ENCODE measurements at regions not wholly inside any gene's neighbourhood (a gene's known extent, or its start where the extent isn't known, plus 50 kb on each side); places are given as distances from the start of the nearest gene placed in this dataset.

GRCh38 chr14:37970696-37971095, 237.0 kb upstream of the SSTR1 start:
- no peak for TF ChIP-seq FOXM1 (IDR thresholded peaks at IDR 0.05; ENCODE audit: borderline replicate concordance)
- TF ChIP-seq TARDBP (IDR thresholded peaks at IDR 0.05), result no peak
- TF ChIP-seq BHLHE40 (IDR thresholded peaks at IDR 0.05; ENCODE audit: borderline replicate concordance), result no peak
- no peak for TF ChIP-seq SP1 (IDR thresholded peaks at IDR 0.05)
- no peak for TF ChIP-seq SUZ12 (IDR thresholded peaks at IDR 0.05)
- TF ChIP-seq FOXA1 (IDR thresholded peaks at IDR 0.05), result no peak
- TF ChIP-seq ZNF384 (IDR thresholded peaks at IDR 0.05), result no peak
- TF ChIP-seq ARNT (IDR thresholded peaks at IDR 0.05), result no peak
- TF ChIP-seq LEF1 (IDR thresholded peaks at IDR 0.05; ENCODE audit: borderline replicate concordance), result no peak
- no peak for TF ChIP-seq HDGF (IDR thresholded peaks at IDR 0.05; ENCODE audit: borderline replicate concordance)

Data from HEK293T (cell line).